Glutamatergic neuron (in vitro differentiated cells): ENCODE measurements at regions not wholly inside any gene's neighbourhood (a gene's known extent, or its start where the extent isn't known, plus 50 kb on each side); places are given as distances from the start of the nearest gene placed in this dataset.
A peak's percentile ranks its signal among the peaks of the same experiment; 100 is the strongest.

Experiments used
- DNase-seq: peaks from one replicate; pipeline ENCODE4 v3.0.0; 2022
- H3K27ac Mint-ChIP-seq: one replicate; pipeline ENCODE4 v1.8.0; 2020; ENCODE audit warnings: mild to moderate bottlenecking, mixed read lengths, inconsistent platforms; ENCODE audit not compliant: unreplicated experiment
- H3K27me3 Mint-ChIP-seq: one replicate; pipeline ENCODE4 v1.8.0; 2020; ENCODE audit warnings: mild to moderate bottlenecking, moderate library complexity, mixed read lengths, inconsistent platforms; ENCODE audit not compliant: unreplicated experiment
- H3K36me3 Mint-ChIP-seq: one replicate; pipeline ENCODE4 v1.8.0; 2020; ENCODE audit warnings: mild to moderate bottlenecking, mixed read lengths, inconsistent platforms; ENCODE audit not compliant: unreplicated experiment
- H3K4me1 Mint-ChIP-seq: one replicate; pipeline ENCODE4 v1.8.0; 2020; ENCODE audit warnings: mild to moderate bottlenecking, low read depth, mixed read lengths, inconsistent platforms; ENCODE audit not compliant: unreplicated experiment
- H3K4me3 Mint-ChIP-seq: one replicate; pipeline ENCODE4 v1.8.0; 2020; ENCODE audit warnings: mild to moderate bottlenecking, mixed read lengths, inconsistent platforms; ENCODE audit not compliant: unreplicated experiment
- H3K9me3 Mint-ChIP-seq: one replicate; pipeline ENCODE4 v1.8.0; 2020; ENCODE audit warnings: mild to moderate bottlenecking, moderate library complexity, mixed read lengths, inconsistent platforms; ENCODE audit not compliant: unreplicated experiment
- CTCF ChIP-seq: fragments of 200-600 bp; sonication (generic); IDR thresholded peaks from one replicate; pipeline ENCODE4 v1.5.0; 2021; ENCODE audit not compliant: partially characterized antibody, unreplicated experiment

DNA sequence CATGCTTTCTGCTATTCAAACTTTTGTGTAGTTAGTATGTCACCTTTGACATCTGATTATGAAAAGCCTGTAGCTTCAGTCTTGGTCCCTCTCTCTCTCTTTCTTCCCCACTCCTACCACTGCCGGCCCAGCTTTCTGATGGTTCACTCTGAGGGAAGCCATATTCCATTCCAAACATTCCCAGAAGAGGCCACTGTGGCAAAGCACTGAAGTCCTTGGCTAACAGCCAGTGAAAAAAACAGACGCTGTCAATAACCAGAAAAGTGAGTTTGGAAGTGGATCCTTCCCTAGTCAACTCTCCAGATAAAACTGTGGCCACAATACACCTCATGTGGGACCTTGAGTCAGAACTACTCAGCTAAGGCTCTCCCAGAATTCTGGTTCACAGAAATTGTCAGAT, 950.7 kb upstream of the PHF14 start:
- no peak for TF ChIP-seq CTCF
- no peaks in the 10 kb centered on the region for H3K36me3 Mint-ChIP-seq
- H3K4me1 Mint-ChIP-seq: peaks cover 4% of the 10 kb centered on the region
- no peaks in the 10 kb centered on the region for H3K9me3 Mint-ChIP-seq
- no peak overlapping the region for H3K27ac Mint-ChIP-seq
- H3K27me3 Mint-ChIP-seq: no peaks in the 10 kb centered on the region
- H3K4me3 Mint-ChIP-seq: no peak overlapping the region
- peak; percentile 28 for DNase-seq

DNA sequence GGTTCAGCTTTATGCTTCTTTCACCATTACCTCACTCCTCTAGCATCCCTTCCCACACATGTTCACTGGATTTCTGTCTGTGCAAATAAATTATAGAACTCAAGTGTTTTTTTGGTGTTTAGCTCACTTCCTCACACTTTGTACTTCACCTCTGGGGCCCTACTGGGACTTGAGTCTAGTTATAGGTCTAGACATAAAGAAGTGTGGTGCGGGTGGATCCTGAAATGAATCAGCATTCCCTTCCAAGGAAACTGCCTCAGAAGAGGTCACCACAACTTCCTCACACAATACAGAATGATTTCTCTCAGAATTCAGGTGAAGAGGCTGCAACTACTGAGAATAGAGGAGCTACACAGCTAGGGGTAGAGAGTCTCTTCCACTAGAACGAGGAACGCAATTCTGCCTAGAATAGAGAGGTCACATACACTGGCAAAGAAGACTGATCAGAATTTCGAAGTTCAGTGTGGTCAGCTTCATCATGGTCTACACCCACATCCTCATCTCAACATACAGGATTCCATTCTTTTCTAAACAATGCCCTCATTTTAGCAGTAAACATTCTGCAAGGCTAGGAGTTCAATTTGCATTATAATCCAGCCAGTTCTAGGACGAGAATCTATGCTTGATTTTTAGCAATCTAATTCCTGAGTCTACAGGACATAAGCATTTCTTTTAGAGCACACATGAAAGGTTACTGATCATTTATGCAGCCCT, 938.7 kb upstream of the PHF14 start:
- no peaks in the 10 kb centered on the region for H3K36me3 Mint-ChIP-seq
- no peaks in the 10 kb centered on the region for H3K27me3 Mint-ChIP-seq
- no peak for TF ChIP-seq CTCF
- peaks cover 3% of the 10 kb centered on the region for H3K4me1 Mint-ChIP-seq
- H3K4me3 Mint-ChIP-seq: no peak overlapping the region
- H3K9me3 Mint-ChIP-seq: no peaks in the 10 kb centered on the region
- DNase-seq: no peak
- H3K27ac Mint-ChIP-seq: no peak overlapping the region

- no peaks in the 10 kb centered on the region for H3K9me3 Mint-ChIP-seq
- no peak for DNase-seq
- no peak overlapping the region for H3K27ac Mint-ChIP-seq
- no peak for TF ChIP-seq CTCF
- H3K4me1 Mint-ChIP-seq: peaks cover 3% of the 10 kb centered on the region
- H3K27me3 Mint-ChIP-seq: no peaks in the 10 kb centered on the region
- H3K4me3 Mint-ChIP-seq: no peak overlapping the region
- no peaks in the 10 kb centered on the region for H3K36me3 Mint-ChIP-seq
These were observed 937.0 kb upstream of the PHF14 start for GRCh38 chr7:10036693-10037092.

DNA sequence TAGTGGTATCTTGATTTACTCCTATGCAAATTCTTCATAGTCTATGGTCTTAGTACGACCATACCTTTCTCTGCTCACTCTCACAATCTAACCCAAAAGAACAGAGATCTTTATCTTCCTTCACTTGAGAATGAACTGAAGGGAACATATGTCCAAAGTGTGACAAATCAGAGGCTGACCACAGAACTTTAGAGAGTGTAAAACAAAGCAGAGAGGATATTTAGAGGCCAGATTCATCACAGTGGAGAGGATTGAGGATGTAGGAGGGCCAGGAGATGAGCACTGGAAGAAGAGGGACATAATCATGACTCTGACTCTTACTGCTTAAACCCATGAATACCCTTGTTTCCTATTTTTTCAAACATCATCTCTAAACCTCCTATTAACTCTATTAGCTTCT, 935.3 kb upstream of the PHF14 start:
- Mint-ChIP-seq H3K4me3 (no peak overlapping the region), H3K36me3 (no peaks in the 10 kb centered on the region), H3K27ac (no peak overlapping the region), H3K4me1 (peaks cover 3% of the 10 kb centered on the region), H3K27me3 (no peaks in the 10 kb centered on the region), H3K9me3 (no peaks in the 10 kb centered on the region)
- TF ChIP-seq CTCF: no peak
- no peak for DNase-seq

GRCh38 chr7:10040674-10041073, 933.0 kb upstream of the PHF14 start:
- no peak for TF ChIP-seq CTCF
- Mint-ChIP-seq H3K27ac (no peak overlapping the region), H3K4me1 (peaks cover 3% of the 10 kb centered on the region), H3K27me3 (no peaks in the 10 kb centered on the region), H3K4me3 (no peak overlapping the region), H3K36me3 (no peaks in the 10 kb centered on the region), H3K9me3 (no peaks in the 10 kb centered on the region)
- DNase-seq: no peak
